Lung (tissue), 11 donors: ENCODE measurements at regions not wholly inside any gene's neighbourhood (a gene's known extent, or its start where the extent isn't known, plus 50 kb on each side); places are given as distances from the start of the nearest gene placed in this dataset.
"Not testable (repeated sequence)": the region's sequence is repeated elsewhere in the genome, so short reads cannot be mapped to it uniquely, and the experiment has no call there.

ENCODE experiments used
- ATAC-seq: fragments of 200-7000 bp; cut with Tn5 transposase; one replicate; pipeline ENCODE4 v1.9.1; 2020; ENCODE audit warnings: moderate number of reproducible peaks; ENCODE audit not compliant: insufficient read depth, low FRiP score
- DNase-seq, 3 donors: peaks; one replicate each; pipeline ENCODE4 v3.0.0-alpha.2; 2013 to 2017
- H3K27ac ChIP-seq, 2 donors: one replicate each; pipeline ENCODE4 v1.5.1; 2013; ENCODE audit warnings: mild to moderate bottlenecking in 2 of 2, moderate library complexity in 2 of 2, control low read depth in 1 of 2, inconsistent platforms in 1 of 2, low read depth in 1 of 2, low read length in 1 of 2
- H3K27me3 ChIP-seq, 3 donors: one replicate each; pipeline ENCODE4 v1.5.1; 2013; ENCODE audit warnings: low read length in 2 of 3; ENCODE audit not compliant: control insufficient read depth in 3 of 3, insufficient read depth in 3 of 3
- H3K36me3 ChIP-seq, 4 donors: one replicate each; pipeline ENCODE4 v1.5.1; 2013; ENCODE audit warnings: low read length in 4 of 4, mild to moderate bottlenecking in 1 of 4, moderate library complexity in 1 of 4; ENCODE audit not compliant: control insufficient read depth in 4 of 4, insufficient read depth in 4 of 4
- H3K4me1 ChIP-seq, 5 donors: one replicate each; pipeline ENCODE4 v1.5.1; 2013; ENCODE audit warnings: low read length in 5 of 5, mild to moderate bottlenecking in 2 of 5, moderate library complexity in 1 of 5; ENCODE audit not compliant: control insufficient read depth in 5 of 5, insufficient read depth in 5 of 5
- H3K4me3 ChIP-seq: one replicate; pipeline ENCODE4 v1.5.1; 2013; ENCODE audit warnings: mild to moderate bottlenecking, control low read depth, moderate library complexity
- H3K9ac ChIP-seq, 2 donors: one replicate each; pipeline ENCODE4 v1.5.1; 2013; ENCODE audit warnings: low read length in 2 of 2, control low read depth in 1 of 2; ENCODE audit not compliant: insufficient read depth in 1 of 2
- H3K9me3 ChIP-seq, 4 donors: one replicate each; pipeline ENCODE4 v1.5.1; 2013; ENCODE audit warnings: low read length in 3 of 4, mild to moderate bottlenecking in 1 of 4, moderate library complexity in 1 of 4; ENCODE audit not compliant: control insufficient read depth in 4 of 4, insufficient read depth in 3 of 4
- CTCF ChIP-seq: IDR thresholded peaks from 2 replicates; pipeline ENCODE4 v1.5.1; 2012; ENCODE audit warnings: mild to moderate bottlenecking; ENCODE audit errors: control extremely low read depth, extremely low read depth
- WGBS, 2 donors: extraction: QIAGEN DNeasy Blood & Tissue Kit; methylation state at CpG; one replicate each; pipeline ENCODE4 v1.1.7; 2013; 5-methylcytosine and 5-hydroxymethylcytosine counted together
- donor health status: control.
- donor health status: control.
- donor health status: Bipolar disorder and iron deficiency.
- donor health status: healthy.
- donor health status: DM: yes; HTN: yes; CAD: no.

GRCh38 chr10:64182671-64183070, 661.5 kb downstream of the REEP3 start:
- H3K4me3 ChIP-seq, result no peak overlapping the region
- no peaks in the 10 kb centered on the region for H3K36me3 ChIP-seq
- H3K27ac ChIP-seq, result no peak overlapping the region
- H3K4me1 ChIP-seq, result no peaks in the 10 kb centered on the region
- H3K9ac ChIP-seq, result no peak overlapping the region
- no peaks in the 10 kb centered on the region for H3K9me3 ChIP-seq
- no peak for TF ChIP-seq CTCF
- H3K27me3 ChIP-seq, result no peaks in the 10 kb centered on the region
- ATAC-seq, result no peak
- no peak for DNase-seq

GRCh38 chr10:64191286-64191685, 670.1 kb downstream of the REEP3 start:
- Histone ChIP-seq H3K9me3 (no peaks in the 10 kb centered on the region), H3K27ac (no peak overlapping the region), H3K4me1 (peaks cover 0 to 8% (median 0%) of the 10 kb centered on the region in 5 donors), H3K4me3 (no peak overlapping the region), H3K27me3 (no peaks in the 10 kb centered on the region), H3K36me3 (no peaks in the 10 kb centered on the region), H3K9ac (no peak overlapping the region)
- no peak for TF ChIP-seq CTCF
- peak in 2 of 3 donors; percentile 16 to 30 for DNase-seq
- 69 to 77% methylated on average over 3 of the region's 3 CpGs for WGBS, 2 donors
- ATAC-seq, result no peak

DNA sequence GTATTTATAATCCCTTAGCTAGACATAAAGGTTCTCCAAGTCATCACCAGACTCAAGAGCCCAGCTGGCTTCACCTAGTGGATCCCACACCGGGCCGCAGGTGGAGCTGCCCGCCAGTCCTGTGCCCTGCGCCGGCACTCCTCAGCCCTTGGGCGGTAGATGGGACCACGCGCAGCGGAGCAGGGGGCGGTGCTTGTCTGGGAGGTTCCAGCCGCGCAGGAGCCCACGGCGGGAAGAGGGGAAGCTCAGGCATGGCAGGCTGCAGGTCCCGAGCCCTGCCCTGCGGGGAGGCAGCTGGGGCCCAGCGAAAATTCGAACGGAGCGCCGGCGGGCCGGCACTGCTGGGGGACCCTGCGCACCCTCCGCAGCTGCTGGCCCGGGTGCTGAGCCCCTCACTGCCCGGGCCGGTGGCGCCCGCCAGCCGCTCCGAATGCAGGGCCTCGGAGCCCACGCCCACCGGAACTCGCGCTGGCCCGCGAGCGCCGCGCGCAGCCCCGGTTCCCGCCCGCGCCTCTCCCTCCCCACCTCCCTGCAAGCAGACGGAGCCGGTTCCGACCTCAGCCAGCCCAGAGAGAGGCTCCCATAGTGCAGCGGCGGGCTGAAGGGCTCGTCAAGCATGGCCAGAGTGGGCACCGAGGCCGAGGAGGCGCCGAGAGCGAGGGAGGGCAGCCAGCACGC, 675.6 kb downstream of the REEP3 start:
- no peak overlapping the region for H3K27ac ChIP-seq
- TF ChIP-seq CTCF, result no peak
- WGBS, 2 donors, result 91 to 95% methylated on average over 42 to 59 of the region's 59 CpGs
- DNase-seq, result no peak
- no peaks in the 10 kb centered on the region for H3K36me3 ChIP-seq
- H3K9ac ChIP-seq, result no peak overlapping the region
- no peak overlapping the region for H3K4me3 ChIP-seq
- no peaks in the 10 kb centered on the region for H3K27me3 ChIP-seq
- no peaks in the 10 kb centered on the region for H3K4me1 ChIP-seq
- H3K9me3 ChIP-seq, result peaks cover 0 to 3% (median 0%) of the 10 kb centered on the region in 4 donors
- no peak for ATAC-seq

GRCh38 chr10:64201936-64202335, 680.7 kb downstream of the REEP3 start:
- no peaks in the 10 kb centered on the region for H3K9me3 ChIP-seq
- ATAC-seq (no peak), DNase-seq (no peak)
- H3K36me3 ChIP-seq, result no peaks in the 10 kb centered on the region
- no peak overlapping the region for H3K27ac ChIP-seq
- WGBS, 2 donors, result 77 to 89% methylated on average over 2 of the region's 2 CpGs
- TF ChIP-seq CTCF, result no peak
- H3K27me3 ChIP-seq, result no peaks in the 10 kb centered on the region
- H3K4me3 ChIP-seq, result no peak overlapping the region
- no peak overlapping the region for H3K9ac ChIP-seq
- H3K4me1 ChIP-seq, result no peaks in the 10 kb centered on the region

- not testable (repeated sequence) for H3K27ac ChIP-seq, H3K4me3 ChIP-seq, H3K9ac ChIP-seq, DNase-seq, H3K36me3 ChIP-seq, H3K27me3 ChIP-seq, H3K9me3 ChIP-seq, ATAC-seq
- peaks cover 0 to 12% (median 0%) of the 10 kb centered on the region in 5 donors for H3K4me1 ChIP-seq
- 90 to 91% methylated on average over 7 of the region's 7 CpGs for WGBS, 2 donors
Observed at GRCh38 chr10:64204504-64204903, 683.3 kb downstream of the REEP3 start.
